BLaER1 treated with 17β-estradiol and CSF1 and Interleukin-3, amounts not matched to agents 10 nM and 100 nM (cell line): ENCODE measurements at regions not wholly inside any gene's neighbourhood (a gene's known extent, or its start where the extent isn't known, plus 50 kb on each side); places are given as distances from the start of the nearest gene placed in this dataset.

Experiments used
- H3K27ac ChIP-seq, 11 experiments: shearing (Covaris generic); formaldehyde crosslinking; 2 replicates each; pipeline ENCODE4 v1.8.1; 2022
- H3K27me3 ChIP-seq, 11 experiments: shearing (Covaris generic); formaldehyde crosslinking; 2 replicates each; pipeline ENCODE4 v1.8.1; 2022
- H3K36me3 ChIP-seq, 11 experiments: shearing (Covaris generic); formaldehyde crosslinking; 2 replicates each; pipeline ENCODE4 v1.8.1; 2022
- H3K4me1 ChIP-seq, 10 experiments: shearing (Covaris generic); formaldehyde crosslinking; 2 replicates each; pipeline ENCODE4 v1.8.1; 2022
- H3K4me2 ChIP-seq, 11 experiments: shearing (Covaris generic); formaldehyde crosslinking; 2 replicates each; pipeline ENCODE4 v1.8.1; 2022
- H3K4me3 ChIP-seq, 10 experiments: shearing (Covaris generic); formaldehyde crosslinking; 2 replicates each; pipeline ENCODE4 v1.8.1; 2022
- H3K9ac ChIP-seq, 11 experiments: shearing (Covaris generic); formaldehyde crosslinking; 2 replicates each; pipeline ENCODE4 v1.8.1; 2022
- H3K9me3 ChIP-seq, 11 experiments: shearing (Covaris generic); formaldehyde crosslinking; replicated peaks in 1 of 11; 2 replicates each; pipeline ENCODE4 v1.8.1; 2022
- H4K20me1 ChIP-seq, 11 experiments: shearing (Covaris generic); formaldehyde crosslinking; 2 replicates each; pipeline ENCODE4 v1.8.1; 2022
- Cebpa-rat ChIP-seq, 11 experiments: shearing (Covaris generic); IDR thresholded peaks; 2 replicates each; pipeline ENCODE4 v1.8.1; 2022

DNA sequence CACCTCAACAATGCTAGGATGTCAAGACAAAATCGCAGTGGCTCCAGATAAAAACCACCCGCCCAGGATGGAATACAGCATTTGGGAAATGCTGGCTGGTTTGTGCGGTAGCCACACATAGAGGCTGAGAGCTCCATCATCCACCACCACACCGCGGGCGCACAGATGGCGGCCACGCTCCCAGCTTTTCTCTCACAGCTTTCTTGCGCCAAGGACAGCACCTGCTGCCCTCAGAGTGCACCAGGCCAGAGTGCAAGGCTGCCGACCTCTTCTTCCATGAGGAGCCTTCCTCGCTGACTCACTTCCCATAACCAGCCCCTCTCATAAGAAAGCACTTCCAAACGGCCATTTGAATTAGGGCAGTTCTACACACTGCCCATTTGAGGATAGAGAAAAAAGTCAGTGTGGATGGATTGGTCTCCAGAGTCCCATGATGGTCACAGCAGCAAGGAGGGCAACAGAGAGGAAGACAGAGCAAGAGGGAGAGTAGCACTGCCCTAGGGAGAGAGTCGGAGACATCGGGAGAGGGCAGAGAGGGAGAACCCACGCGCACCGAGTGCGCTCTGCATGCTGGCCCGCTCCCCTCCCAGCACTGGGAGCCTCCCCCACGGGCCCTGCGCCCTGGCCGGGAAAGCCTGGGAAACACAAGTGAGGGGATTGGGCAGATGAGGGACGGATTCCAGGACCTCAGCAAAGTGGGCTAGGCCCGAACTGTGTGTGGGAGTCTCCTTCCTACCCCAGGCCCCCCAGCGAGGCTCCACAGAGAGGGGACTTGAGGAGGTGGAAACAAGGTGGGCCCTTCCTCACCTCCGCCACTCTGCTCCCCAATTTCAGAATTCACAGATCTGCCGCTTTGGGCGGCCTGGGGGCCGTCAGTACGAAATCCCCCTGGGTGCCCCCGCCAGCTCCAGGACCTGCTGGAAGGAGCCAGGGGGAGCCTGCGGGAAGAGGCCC is 156.9 kb downstream of the USP12 start:
- Histone ChIP-seq H3K4me2 (no peak overlapping the region), H3K27me3 (no peaks in the 10 kb centered on the region), H3K9me3 (no peaks in the 10 kb centered on the region), H3K27ac (no peak overlapping the region), H3K36me3 (no peaks in the 10 kb centered on the region), H3K9ac (no peak overlapping the region), H4K20me1 (no peaks in the 10 kb centered on the region), H3K4me1 (peaks cover 0 to 9% (median 0%) of the 10 kb centered on the region in 10 experiments; a peak in 4 of 20 replicates), H3K4me3 (no peak overlapping the region)
- no peak for TF ChIP-seq Cebpa-rat (IDR thresholded peaks at IDR 0.05)

DNA sequence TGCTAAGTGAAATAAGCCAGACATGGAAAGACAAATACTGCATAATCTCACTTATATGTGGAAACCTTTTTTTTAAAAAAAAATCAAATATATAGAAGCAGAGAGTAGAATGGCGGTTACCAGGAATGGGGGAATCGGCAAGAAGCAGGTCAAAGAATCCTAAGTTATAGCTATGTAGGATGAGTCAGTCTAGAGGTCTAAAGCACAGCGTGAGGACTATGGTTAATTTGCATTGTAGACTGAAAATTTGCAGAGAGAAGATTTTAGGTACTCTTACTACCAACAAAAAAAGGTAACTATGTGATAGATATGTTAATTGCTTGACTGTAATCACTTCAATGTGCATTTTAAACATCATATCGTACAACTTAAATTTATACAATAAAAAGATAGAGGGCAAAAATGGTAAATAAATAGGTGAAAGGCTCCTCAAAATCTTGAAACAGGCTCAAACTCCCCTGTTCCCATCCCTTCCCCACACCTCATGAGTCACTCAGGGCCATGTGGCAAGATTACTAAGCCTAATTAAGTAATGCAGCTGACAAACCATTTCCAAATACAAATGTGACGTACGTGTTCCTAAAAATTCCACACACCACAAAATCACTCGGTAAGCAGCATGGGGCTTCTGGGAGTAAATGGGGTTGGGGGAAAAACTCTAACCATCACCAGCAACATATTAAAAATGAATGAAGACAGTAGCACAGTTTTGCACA is 159.0 kb downstream of the USP12 start:
- Histone ChIP-seq H3K9ac (no peak overlapping the region), H3K9me3 (no peaks in the 10 kb centered on the region), H3K27me3 (peaks cover 5 to 13% (median 11%) of the 10 kb centered on the region in 11 experiments), H3K27ac (no peak overlapping the region), H3K4me3 (no peak overlapping the region), H3K4me2 (peak overlapping the region in 3 of 11 experiments; percentile 14 to 42 (median 32); a peak in 4 of 22 replicates), H3K4me1 (peaks cover 0 to 9% (median 0%) of the 10 kb centered on the region in 10 experiments; a peak in 4 of 20 replicates), H3K36me3 (no peaks in the 10 kb centered on the region), H4K20me1 (peaks cover 0 to 2% (median 0%) of the 10 kb centered on the region in 11 experiments; a peak in 2 of 22 replicates)
- no peak for TF ChIP-seq Cebpa-rat (IDR thresholded peaks at IDR 0.05)

DNA sequence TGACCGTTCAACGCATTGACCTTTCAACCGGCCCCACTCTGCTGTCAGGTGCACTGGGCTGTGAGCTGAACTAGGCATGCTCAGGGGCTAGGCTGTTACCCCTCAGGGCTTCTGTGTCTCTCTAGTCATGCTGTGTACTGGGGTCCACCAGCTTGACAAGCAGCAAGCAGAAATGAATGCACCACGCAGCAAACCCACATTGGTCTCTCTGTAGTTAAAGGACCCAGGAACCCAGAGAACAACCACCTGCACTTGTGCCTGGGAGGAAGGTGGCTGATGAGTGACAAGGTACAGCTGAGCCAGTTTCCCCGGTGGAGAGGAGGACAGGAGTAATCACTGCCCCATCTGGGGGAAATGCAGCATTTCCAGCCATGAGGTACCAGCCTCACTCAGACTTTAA is 159.9 kb downstream of the USP12 start:
- Histone ChIP-seq H3K4me1 (peaks cover 0 to 13% (median 1%) of the 10 kb centered on the region in 10 experiments; a peak in 7 of 20 replicates), H3K36me3 (no peaks in the 10 kb centered on the region), H3K27me3 (peaks cover 15 to 22% (median 21%) of the 10 kb centered on the region in 11 experiments), H3K27ac (no peak overlapping the region), H4K20me1 (peaks cover 0 to 12% (median 6%) of the 10 kb centered on the region in 11 experiments; a peak in 6 of 22 replicates), H3K4me2 (no peak overlapping the region), H3K9me3 (no peaks in the 10 kb centered on the region), H3K4me3 (no peak overlapping the region), H3K9ac (no peak overlapping the region)
- no peak for TF ChIP-seq Cebpa-rat (IDR thresholded peaks at IDR 0.05)

DNA sequence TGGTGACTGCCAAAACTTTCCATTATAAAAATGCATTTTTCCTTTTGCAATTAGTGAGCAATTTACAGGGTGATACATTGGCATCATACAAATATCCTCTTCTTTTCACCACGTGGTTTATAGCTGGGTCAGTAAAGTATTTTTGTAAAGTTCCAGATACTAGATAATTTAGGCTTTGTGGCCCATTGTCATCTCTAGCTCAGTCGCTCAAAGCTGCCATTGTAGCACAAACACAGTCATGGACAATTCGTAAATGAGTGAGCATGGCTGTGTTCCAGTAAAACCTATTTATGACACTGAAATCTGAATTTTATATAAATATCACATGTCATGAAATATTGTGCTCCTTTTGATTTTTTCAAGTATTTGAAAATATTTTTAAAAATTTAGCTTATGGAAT is 162.9 kb downstream of the USP12 start:
- Histone ChIP-seq H3K27me3 (peaks cover 37 to 52% (median 50%) of the 10 kb centered on the region in 11 experiments), H3K36me3 (no peaks in the 10 kb centered on the region), H3K9me3 (peaks cover 0 to 2% (median 0%) of the 10 kb centered on the region in 11 experiments; a peak in 2 of 22 replicates), H3K9ac (no peak overlapping the region), H3K4me2 (no peak overlapping the region), H3K4me1 (peaks cover 11 to 26% (median 16%) of the 10 kb centered on the region in 10 experiments), H4K20me1 (peaks cover 0 to 23% (median 7%) of the 10 kb centered on the region in 11 experiments; a peak in 6 of 22 replicates), H3K4me3 (no peak overlapping the region), H3K27ac (no peak overlapping the region)
- no peak for TF ChIP-seq Cebpa-rat (IDR thresholded peaks at IDR 0.05)

DNA sequence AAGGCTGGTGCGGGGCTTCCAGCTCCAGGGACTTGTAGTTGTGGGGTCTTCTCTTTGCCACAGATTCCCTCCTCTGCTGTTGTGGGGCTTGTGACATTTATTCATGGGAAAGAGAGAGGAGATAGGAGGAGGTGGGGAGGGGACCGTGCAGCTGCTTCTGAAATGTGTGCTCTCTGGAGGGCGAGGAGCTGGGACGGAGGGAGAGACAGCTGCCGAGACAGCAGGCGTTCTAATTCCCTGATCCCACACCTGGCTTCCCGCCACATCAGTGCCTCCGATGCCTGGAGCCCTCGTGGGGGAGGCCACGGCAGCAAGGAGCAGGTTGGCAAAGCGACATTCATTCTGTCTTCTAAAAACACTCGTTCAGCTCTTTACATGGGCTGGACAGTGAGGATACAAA is 164.4 kb downstream of the USP12 start:
- Histone ChIP-seq H3K36me3 (no peaks in the 10 kb centered on the region), H3K4me2 (peak overlapping the region in 2 of 11 experiments; percentile 21 to 43; a peak in 2 of 22 replicates), H3K9me3 (peaks cover 0 to 12% (median 8%) of the 10 kb centered on the region in 11 experiments; a peak in 12 of 22 replicates), H3K4me1 (peaks cover 11 to 17% (median 16%) of the 10 kb centered on the region in 10 experiments), H3K27me3 (peaks cover 44 to 67% (median 66%) of the 10 kb centered on the region in 11 experiments), H3K9ac (no peak overlapping the region), H3K4me3 (no peak overlapping the region), H4K20me1 (peaks cover 0 to 23% (median 7%) of the 10 kb centered on the region in 11 experiments; a peak in 6 of 22 replicates), H3K27ac (no peak overlapping the region)
- no peak for TF ChIP-seq Cebpa-rat (IDR thresholded peaks at IDR 0.05)

DNA sequence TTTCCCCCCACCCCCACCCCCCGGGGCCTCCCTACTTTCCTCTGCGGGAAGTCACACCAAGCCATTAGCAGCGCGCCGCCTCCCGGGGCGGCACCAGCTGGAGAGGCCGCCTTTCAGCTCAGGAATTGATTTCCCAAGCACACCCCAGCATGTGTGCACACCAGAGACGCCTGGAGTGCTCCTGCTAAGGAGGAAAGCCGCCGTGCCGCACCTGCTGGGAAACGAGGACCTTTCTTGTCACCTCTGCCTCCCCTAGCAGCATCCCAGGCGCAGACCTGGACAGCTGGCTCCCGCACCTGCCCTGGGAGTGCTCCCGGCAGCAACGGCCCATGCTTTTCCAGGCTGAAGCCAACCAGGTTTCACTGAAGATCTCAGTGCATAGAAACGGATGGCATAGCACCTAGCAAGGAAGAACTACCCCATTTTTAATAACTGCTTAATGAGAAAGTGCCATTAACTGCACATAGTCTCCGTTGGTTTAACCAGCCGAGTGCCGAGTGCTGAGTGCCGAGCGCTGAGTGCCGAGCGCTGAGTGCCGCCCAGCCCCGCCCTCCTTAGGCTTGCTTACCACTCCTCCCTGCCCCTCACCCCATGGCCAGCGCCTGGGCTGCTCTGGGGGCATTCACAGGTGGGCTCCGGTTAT is 165.0 kb downstream of the USP12 start:
- Histone ChIP-seq H3K27me3 (peaks cover 44 to 72% (median 71%) of the 10 kb centered on the region in 11 experiments), H3K4me1 (peaks cover 11 to 17% (median 16%) of the 10 kb centered on the region in 10 experiments), H3K4me2 (peak overlapping the region in 4 of 11 experiments; percentile 15 to 67 (median 32); a peak in 6 of 22 replicates)

DNA sequence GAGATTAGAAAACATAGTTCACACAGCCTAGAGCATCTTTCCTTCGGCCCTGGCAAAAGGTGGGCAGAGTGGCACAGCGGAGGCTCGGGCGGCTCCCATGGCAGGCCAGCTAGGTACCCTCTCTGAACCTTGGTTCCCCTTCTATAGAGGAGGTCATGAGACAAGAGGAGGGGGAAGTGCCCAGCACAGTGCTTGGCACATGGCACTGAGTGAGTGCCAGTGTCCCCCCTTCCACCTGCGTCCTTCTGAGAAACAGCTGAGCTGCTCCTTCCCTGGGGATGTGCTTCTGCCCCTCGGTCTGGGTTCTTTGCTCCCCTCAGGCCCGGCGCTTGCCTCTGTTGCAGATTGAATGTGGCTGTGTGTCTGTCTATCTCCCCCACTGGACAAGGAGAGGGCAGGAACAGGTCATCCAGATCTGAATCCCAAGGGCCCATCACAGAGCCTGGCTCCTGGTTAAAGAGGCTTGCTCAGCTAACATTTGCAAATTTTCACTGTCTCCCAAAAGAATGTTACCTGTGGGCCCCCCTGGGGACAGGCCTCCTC is 165.6 kb downstream of the USP12 start:
- Histone ChIP-seq H4K20me1 (peaks cover 0 to 23% (median 7%) of the 10 kb centered on the region in 11 experiments; a peak in 7 of 22 replicates), H3K9me3 (peaks cover 0 to 12% (median 8%) of the 10 kb centered on the region in 11 experiments; a peak in 12 of 22 replicates), H3K27me3 (peaks cover 44 to 78% (median 77%) of the 10 kb centered on the region in 11 experiments), H3K36me3 (no peaks in the 10 kb centered on the region), H3K27ac (no peak overlapping the region), H3K4me3 (no peak overlapping the region), H3K4me1 (peaks cover 11 to 17% (median 16%) of the 10 kb centered on the region in 10 experiments), H3K9ac (no peak overlapping the region), H3K4me2 (peak overlapping the region in 10 of 11 experiments; percentile 40 to 80 (median 56); a peak in 20 of 22 replicates)
- no peak for TF ChIP-seq Cebpa-rat (IDR thresholded peaks at IDR 0.05)

More for the DNA sequence above, 165.0 kb downstream of the USP12 start:
- Histone ChIP-seq H3K4me3 (no peak overlapping the region; a peak in 1 of 20 replicates), H4K20me1 (peaks cover 0 to 23% (median 7%) of the 10 kb centered on the region in 11 experiments; a peak in 6 of 22 replicates), H3K9ac (no peak overlapping the region), H3K36me3 (no peaks in the 10 kb centered on the region), H3K9me3 (peaks cover 0 to 12% (median 8%) of the 10 kb centered on the region in 11 experiments; a peak in 12 of 22 replicates), H3K27ac (no peak overlapping the region)
- TF ChIP-seq Cebpa-rat (IDR thresholded peaks at IDR 0.05) = no peak

DNA sequence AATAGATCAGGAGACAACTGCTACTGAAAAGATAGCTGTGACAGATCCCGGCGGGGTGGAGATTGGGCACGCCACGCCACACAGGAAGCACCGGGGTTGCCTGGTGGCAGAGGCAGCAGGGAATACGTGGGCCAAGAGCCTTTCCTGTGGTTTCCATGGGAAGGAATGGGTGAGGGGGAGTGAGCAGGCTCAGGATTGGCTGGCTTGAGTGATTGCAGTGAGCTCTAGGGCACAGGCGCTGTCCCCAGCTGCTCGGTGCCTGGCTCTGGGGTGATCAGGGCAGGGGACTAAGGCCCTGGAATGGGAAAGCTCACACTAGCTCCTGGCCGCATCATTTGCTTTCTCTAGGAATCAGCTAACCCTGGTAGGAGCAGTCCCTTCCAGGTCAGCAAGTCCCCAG is 166.1 kb downstream of the USP12 start:
- H4K20me1 ChIP-seq = peaks cover 0 to 23% (median 7%) of the 10 kb centered on the region in 11 experiments; a peak in 7 of 22 replicates
- no peak overlapping the region for H3K27ac ChIP-seq
- TF ChIP-seq Cebpa-rat (IDR thresholded peaks at IDR 0.05) = no peak
- no peak overlapping the region for H3K9ac ChIP-seq
- no peak overlapping the region for H3K4me3 ChIP-seq
- H3K9me3 ChIP-seq = peaks cover 0 to 12% (median 8%) of the 10 kb centered on the region in 11 experiments; a peak in 12 of 22 replicates
- H3K36me3 ChIP-seq = no peaks in the 10 kb centered on the region
- H3K27me3 ChIP-seq = peaks cover 44 to 83% (median 82%) of the 10 kb centered on the region in 11 experiments
- H3K4me1 ChIP-seq = peaks cover 11 to 17% (median 16%) of the 10 kb centered on the region in 10 experiments
- peak overlapping the region; percentile 40 to 80 (median 51) for H3K4me2 ChIP-seq
